HG02588 (cell line): ENCODE measurements at regions not wholly inside any gene's neighbourhood (a gene's known extent, or its start where the extent isn't known, plus 50 kb on each side); places are given as distances from the start of the nearest gene placed in this dataset.

Experiments used
- ATAC-seq: cut with Tn5 transposase; IDR thresholded peaks from one replicate; pipeline ENCODE4 v1.9.1; 2021; ENCODE audit warnings: mild to moderate bottlenecking, moderate library complexity; ENCODE audit not compliant: unreplicated experiment

GRCh38 chr22:48044487-48045060 is 1282.1 kb downstream of the TBC1D22A start:
- ATAC-seq: no peak

- ATAC-seq: no peak
Observed at GRCh38 chr22:48043581-48043980, 1281.1 kb downstream of the TBC1D22A start.

GRCh38 chr22:48042621-48043395 is 1280.4 kb downstream of the TBC1D22A start:
- ATAC-seq: no peak

- ATAC-seq: no peak
Observed at GRCh38 chr22:48039326-48039725, 1276.9 kb downstream of the TBC1D22A start.

GRCh38 chr22:48037618-48038017 is 1275.2 kb downstream of the TBC1D22A start:
- ATAC-seq: no peak

GRCh38 chr22:48035897-48036296 is 1273.4 kb downstream of the TBC1D22A start:
- ATAC-seq: no peak

- no peak for ATAC-seq
Observed at GRCh38 chr22:48031589-48031988, 1269.1 kb downstream of the TBC1D22A start.

- no peak for ATAC-seq
Observed at GRCh38 chr22:48025096-48025495, 1262.6 kb downstream of the TBC1D22A start.

- no peak for ATAC-seq
Observed at GRCh38 chr22:48021991-48022401, 1259.5 kb downstream of the TBC1D22A start.

- no peak for ATAC-seq
Observed at GRCh38 chr22:48018346-48018745, 1255.9 kb downstream of the TBC1D22A start.

GRCh38 chr22:48015701-48016100 is 1253.3 kb downstream of the TBC1D22A start:
- ATAC-seq: no peak

GRCh38 chr22:48004936-48005335 is 1242.5 kb downstream of the TBC1D22A start:
- ATAC-seq: no peak

- no peak for ATAC-seq
Observed at GRCh38 chr22:48004038-48004437, 1241.6 kb downstream of the TBC1D22A start.

- no peak for ATAC-seq
Observed at GRCh38 chr22:48001101-48001500, 1238.7 kb downstream of the TBC1D22A start.

GRCh38 chr22:47997612-47998011 is 1235.2 kb downstream of the TBC1D22A start:
- no peak for ATAC-seq

- ATAC-seq: no peak
Observed at GRCh38 chr22:47997052-47997590, 1234.7 kb downstream of the TBC1D22A start.

GRCh38 chr22:47996446-47996857 is 1234.0 kb downstream of the TBC1D22A start:
- ATAC-seq: peak; percentile 77

- ATAC-seq: no peak
Observed at GRCh38 chr22:47995718-47996117, 1233.3 kb downstream of the TBC1D22A start.

GRCh38 chr22:47995264-47995627 is 1232.8 kb downstream of the TBC1D22A start:
- ATAC-seq: no peak

- ATAC-seq: no peak
Observed at GRCh38 chr22:47994601-47995263, 1232.3 kb downstream of the TBC1D22A start.

GRCh38 chr22:47994045-47994444 is 1231.6 kb downstream of the TBC1D22A start:
- no peak for ATAC-seq

GRCh38 chr22:47990481-47990880 is 1228.0 kb downstream of the TBC1D22A start:
- no peak for ATAC-seq
